ENCODE measurements at regions not wholly inside any gene's neighbourhood (a gene's known extent, or its start where the extent isn't known, plus 50 kb on each side); places are given as distances from the start of the nearest gene placed in this dataset. TPM values are rescaled to one million over a fixed set of nuclear protein-coding genes. Genes with fewer than 3 reads are reported as not detected.

DNA sequence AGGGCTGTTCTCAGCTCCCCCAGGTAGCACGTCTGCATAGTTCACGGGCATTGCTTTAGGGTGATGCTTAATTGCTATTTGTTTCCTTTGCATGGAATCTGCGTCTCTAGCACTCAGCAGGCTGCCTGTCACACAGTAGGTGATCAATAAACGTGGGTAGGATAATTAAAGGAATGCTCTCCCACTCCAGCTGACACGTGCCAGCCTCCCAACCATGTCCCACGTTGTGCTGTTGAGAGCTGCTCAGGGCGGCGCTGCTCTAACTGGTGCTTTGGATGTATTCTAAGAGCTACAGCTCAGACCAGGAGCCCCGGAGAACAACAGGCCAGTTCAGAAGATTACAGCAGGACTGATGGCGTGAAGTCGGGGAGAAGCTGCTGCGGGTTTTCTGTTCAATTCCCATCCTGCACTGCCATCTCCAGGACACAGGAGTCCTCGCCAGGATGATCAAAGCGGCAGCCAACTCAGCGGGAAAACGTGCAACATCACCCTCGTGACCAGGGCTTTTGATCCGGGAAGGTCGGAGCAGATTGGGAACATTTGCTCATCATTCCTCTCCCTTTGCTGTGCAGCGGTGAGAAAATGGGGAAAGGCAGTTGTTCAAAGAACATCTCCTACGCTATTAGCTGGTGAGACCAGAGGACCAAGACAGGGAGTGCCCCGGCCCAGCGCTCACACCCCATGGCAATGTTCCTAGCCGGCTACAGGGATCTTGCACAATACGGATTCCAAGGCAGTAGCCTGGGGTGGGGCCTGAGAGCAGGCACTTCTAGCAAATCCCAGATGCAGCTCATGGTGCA lies 50.5 kb upstream of the FOXK1 start:
- Histone ChIP-seq H2AFZ (ENCODE audit: low read length) (no peak overlapping the region), H3K9me3 (ENCODE audit: low read length) (no peaks in the 10 kb centered on the region)

More for the DNA sequence above, 50.5 kb upstream of the FOXK1 start:
- Histone ChIP-seq H3K36me3 (ENCODE audit: insufficient read depth, low read length) (no peaks in the 10 kb centered on the region), H3K79me2 (ENCODE audit: low read length) (no peaks in the 10 kb centered on the region), H3K4me1 (ENCODE audit: low read length) (no peaks in the 10 kb centered on the region), H3K9ac (ENCODE audit: low read length) (no peak overlapping the region), H3K27me3 (ENCODE audit: low read length) (no peaks in the 10 kb centered on the region), H3K4me3 (ENCODE audit: low read length) (no peak overlapping the region), H3K27ac (ENCODE audit: low read length) (no peak overlapping the region), H3K4me2 (ENCODE audit: low read depth, low read length, poor library complexity, severe bottlenecking) (no peak overlapping the region), H3K9me2 (replicated peaks; ENCODE audit: insufficient read depth, low read length) (no peaks in the 10 kb centered on the region), H4K20me1 (ENCODE audit: insufficient read depth, low read depth, low read length) (no peaks in the 10 kb centered on the region)
- DNase-seq = no peak

Small RNA genes in the stretch of these regions (small RNA-seq; reads per million reads assigned to genes)
- gene CYP3A54P = not detected

All from Karpas-422 (cell line).